HCT116 (cell line): ENCODE measurements at regions not wholly inside any gene's neighbourhood (a gene's known extent, or its start where the extent isn't known, plus 50 kb on each side); places are given as distances from the start of the nearest gene placed in this dataset.

Experiments used
- ATF3 ChIP-seq: IDR thresholded peaks from 2 replicates; pipeline ENCODE4 v1.6.1; 2012
- CEBPB ChIP-seq: IDR thresholded peaks from 2 replicates; pipeline ENCODE4 v1.6.1; 2012; ENCODE audit warnings: low read depth
- CTCF ChIP-seq, 3 experiments: fragments of 200-600 bp in 1 of 3; sonication (generic) in 1 of 3; IDR thresholded peaks in 2 of 3; conservative IDR thresholded peaks in 1 of 3; 2 replicates each; pipeline ENCODE4 v1.5.1; 2012 to 2017; ENCODE audit warnings: low read depth in 2 of 3, low read length in 2 of 3, antibody characterized with exemption in 1 of 3, borderline replicate concordance in 1 of 3, control low read depth in 1 of 3, mild to moderate bottlenecking in 1 of 3, mixed read lengths in 1 of 3, mixed run types in 1 of 3, moderate library complexity in 1 of 3; ENCODE audit not compliant: insufficient read depth in 1 of 3
- EGR1 ChIP-seq: IDR thresholded peaks from 2 replicates; pipeline ENCODE4 v1.6.1; 2012; ENCODE audit warnings: low read depth
- EZH2phosphoT487 ChIP-seq: fragments of 200-600 bp; IDR thresholded peaks from 2 replicates; pipeline ENCODE4 v1.6.1; 2018; ENCODE audit warnings: antibody characterized with exemption, borderline replicate concordance
- POLR2AphosphoS5 ChIP-seq: IDR thresholded peaks from 2 replicates; pipeline ENCODE4 v1.6.1; 2011; ENCODE audit warnings: mild to moderate bottlenecking, low read depth, low read length, moderate library complexity
- RAD21 ChIP-seq: IDR thresholded peaks from 2 replicates; pipeline ENCODE4 v1.6.1; 2012; ENCODE audit warnings: low read depth, mild to moderate bottlenecking
- REST ChIP-seq: IDR thresholded peaks from 2 replicates; pipeline ENCODE4 v1.6.1; 2012; ENCODE audit warnings: low read depth
- ZFX ChIP-seq: fragments of 450-650 bp; IDR thresholded peaks from 2 replicates; pipeline ENCODE4 v1.6.1; 2017
- ZNF274 ChIP-seq: fragments of 200-500 bp; sonication (Bioruptor generic); IDR thresholded peaks from 2 replicates; pipeline ENCODE4 v1.6.1; 2014; ENCODE audit warnings: mild to moderate bottlenecking, low read depth, low read length, inconsistent platforms
- TF ChIP-seq, protein P1 (sequence below): IDR thresholded peaks from 2 replicates; pipeline ENCODE4 v1.6.1; 2012

DNA sequence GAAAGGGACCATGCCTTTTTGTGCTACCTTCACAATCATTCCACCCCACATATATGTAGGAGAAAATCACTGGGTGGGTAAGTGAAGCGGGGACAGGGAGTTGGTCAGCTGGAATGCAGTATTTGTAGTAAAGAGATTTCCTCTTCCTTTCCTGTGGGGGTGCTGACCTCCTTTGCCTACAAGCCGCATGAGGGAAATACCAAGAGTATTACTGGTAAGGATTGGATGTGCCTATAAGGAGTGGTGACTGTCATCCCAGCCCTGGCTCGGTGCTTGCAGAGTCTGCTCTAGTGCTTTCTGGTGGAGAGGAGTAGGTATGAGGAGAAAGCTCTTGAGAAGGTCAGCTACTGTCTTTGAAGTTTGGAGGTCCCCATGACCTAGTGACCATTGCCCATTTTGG, 324.6 kb downstream of the HRH4 start (continued):
- no peak for TF ChIP-seq REST
- no peak for TF ChIP-seq POLR2AphosphoS5
- TF ChIP-seq RAD21 = no peak
- TF ChIP-seq CTCF (IDR thresholded peaks at IDR 0.05 in 2 of 3, conservative IDR thresholded peaks at IDR 0.05 in 1 of 3; ENCODE audit: borderline replicate concordance in 1 of 3, insufficient read depth in 1 of 3, low read depth in 2 of 3, low read length in 2 of 3) = no peak
- TF ChIP-seq EGR1 = no peak
- no peak for TF ChIP-seq CEBPB
- no peak for TF ChIP-seq ATF3
- TF ChIP-seq ZNF274 = no peak
- TF ChIP-seq, protein P1, sequence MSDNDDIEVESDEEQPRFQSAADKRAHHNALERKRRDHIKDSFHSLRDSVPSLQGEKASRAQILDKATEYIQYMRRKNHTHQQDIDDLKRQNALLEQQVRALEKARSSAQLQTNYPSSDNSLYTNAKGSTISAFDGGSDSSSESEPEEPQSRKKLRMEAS = no peak
- no peak for TF ChIP-seq ZFX
- TF ChIP-seq EZH2phosphoT487 = no peak
